GM12892 (cell line): ENCODE measurements at regions not wholly inside any gene's neighbourhood (a gene's known extent, or its start where the extent isn't known, plus 50 kb on each side); places are given as distances from the start of the nearest gene placed in this dataset.

Experiments used
- POLR2A ChIP-seq: IDR thresholded peaks from 2 replicates; pipeline ENCODE4 v1.6.1; 2011; ENCODE audit warnings: low read depth, low read length, control low read depth
- POLR2AphosphoS5 ChIP-seq: IDR thresholded peaks from 2 replicates; pipeline ENCODE4 v1.6.1; 2011; ENCODE audit warnings: low read depth, low read length, control low read depth

DNA sequence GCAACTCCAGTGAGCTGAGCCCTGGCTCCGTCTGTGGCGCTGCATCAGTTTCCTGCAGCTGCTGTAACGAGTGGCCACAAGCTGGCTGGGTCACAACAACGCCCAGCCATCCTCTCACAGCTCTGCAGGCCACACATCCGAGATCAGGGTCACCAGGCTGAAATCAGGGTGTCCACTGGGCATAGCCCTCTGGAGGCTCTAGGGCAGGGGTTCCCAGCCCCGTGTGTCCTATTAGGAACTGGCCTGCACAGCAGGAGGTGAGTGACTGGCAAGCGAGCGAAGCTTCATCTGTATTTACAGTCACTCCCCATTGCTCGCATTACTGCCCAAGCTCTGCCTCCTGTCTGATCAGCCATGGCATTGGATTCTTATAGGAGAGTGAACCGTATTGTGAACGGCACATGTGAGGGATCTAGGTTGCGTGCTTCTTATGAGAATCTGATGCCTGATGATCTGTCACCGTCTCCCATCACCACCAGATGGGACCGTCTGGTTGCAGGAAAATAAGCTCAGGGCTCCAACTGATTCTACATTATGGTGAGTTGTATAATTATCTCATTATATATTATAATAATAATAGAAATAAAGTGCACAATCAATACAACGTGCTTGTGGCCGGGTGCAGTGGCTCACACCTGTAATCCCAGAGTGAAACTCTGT lies 176.5 kb downstream of the SEC14L1 start:
- no peak for TF ChIP-seq POLR2A
- no peak for TF ChIP-seq POLR2AphosphoS5
